ENCODE measurements at regions not wholly inside any gene's neighbourhood (a gene's known extent, or its start where the extent isn't known, plus 50 kb on each side); places are given as distances from the start of the nearest gene placed in this dataset.

- no peak for DNase-seq
Measured at GRCh38 chr5:2329741-2330140, 421.7 kb downstream of the IRX2 start.

DNA sequence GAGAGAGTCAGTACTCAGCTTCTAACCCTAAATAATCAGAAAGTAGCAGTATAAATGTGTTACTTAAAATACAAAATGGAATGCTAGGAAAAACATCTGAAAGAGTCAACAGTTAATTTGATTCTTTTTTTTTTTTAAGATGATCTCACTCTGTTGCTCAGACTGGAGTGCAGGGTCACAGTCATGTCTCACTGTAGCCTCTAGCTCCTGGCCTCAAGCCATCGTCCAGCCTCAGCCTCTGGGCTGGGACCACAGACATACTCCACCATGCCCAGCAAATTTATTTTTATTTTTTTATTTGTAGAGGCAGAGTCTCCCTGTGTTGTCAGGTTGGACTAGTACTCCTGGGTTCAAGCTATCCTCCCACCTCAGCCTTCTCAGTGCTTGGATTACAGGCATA, 424.9 kb downstream of the IRX2 start:
- DNase-seq = no peak

- DNase-seq = no peak
Measured at GRCh38 chr5:2324788-2325187, 426.7 kb downstream of the IRX2 start.

DNA sequence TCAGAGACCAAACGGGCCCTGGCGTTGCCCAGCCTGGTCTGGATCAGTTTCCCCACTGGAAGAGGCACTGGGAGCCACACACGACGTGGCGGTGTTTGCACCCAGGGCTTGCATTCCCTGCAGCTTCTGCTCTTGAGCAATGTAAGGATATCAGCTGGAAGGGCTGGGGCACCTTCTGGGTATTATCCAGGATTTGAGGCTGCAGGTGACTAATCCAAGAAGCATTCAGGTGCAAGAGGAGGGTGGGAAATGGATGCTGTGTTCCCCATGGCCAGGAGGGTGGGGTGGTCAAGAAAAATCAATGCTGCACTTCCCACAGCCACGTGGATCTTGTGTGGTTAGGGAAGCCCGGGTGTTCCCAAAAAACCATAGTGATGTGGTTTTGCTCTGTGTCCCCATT, 430.9 kb downstream of the IRX2 start:
- no peak for DNase-seq

GRCh38 chr5:2317540-2317939, 433.9 kb downstream of the IRX2 start:
- no peak for DNase-seq

- DNase-seq = no peak
Measured at GRCh38 chr5:2311851-2312250, 429.1 kb upstream of the IRX4 start.

GRCh38 chr5:2310946-2311345, 428.2 kb upstream of the IRX4 start:
- DNase-seq = no peak

GRCh38 chr5:2307631-2308030, 424.9 kb upstream of the IRX4 start:
- DNase-seq = no peak

- no peak for DNase-seq
Measured at GRCh38 chr5:2306711-2307110, 424.0 kb upstream of the IRX4 start.

GRCh38 chr5:2303431-2304100, 420.8 kb upstream of the IRX4 start:
- no peak for DNase-seq

GRCh38 chr5:2302169-2302568, 419.4 kb upstream of the IRX4 start:
- DNase-seq = no peak

DNA sequence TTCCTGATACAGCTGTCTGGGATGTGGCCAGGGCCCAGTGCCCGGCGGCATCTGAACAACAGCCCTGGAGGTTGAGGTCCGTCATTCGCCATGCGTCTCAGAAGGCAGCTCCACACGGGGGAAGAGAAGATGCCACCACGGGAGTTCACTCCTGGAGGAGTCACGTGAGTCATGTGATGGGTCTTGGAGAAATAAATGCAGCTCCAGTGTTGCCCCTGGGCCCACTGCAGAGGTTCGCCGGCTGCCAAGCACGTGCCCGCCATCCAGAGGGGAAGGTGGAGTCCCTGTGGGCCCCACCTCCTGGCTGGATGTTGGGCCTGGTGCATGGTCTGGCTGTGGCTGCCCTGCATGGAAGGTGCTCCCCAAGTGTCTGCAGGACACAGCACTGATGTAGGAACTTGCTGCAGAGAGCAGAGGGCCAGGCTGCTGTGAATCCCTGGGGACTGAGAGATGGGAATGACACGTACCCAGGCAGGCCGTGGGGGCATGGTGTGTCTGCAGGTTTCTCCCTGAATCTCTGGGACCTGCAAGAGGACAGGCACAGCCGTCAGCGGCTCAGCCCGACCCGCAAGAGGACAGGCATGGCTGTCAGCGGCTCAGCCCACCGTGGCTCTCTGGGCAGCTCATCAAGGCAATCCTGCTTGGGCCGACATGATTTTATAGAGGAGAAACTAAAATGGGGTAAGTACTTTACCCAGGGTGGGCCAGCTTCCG, 418.3 kb upstream of the IRX4 start:
- DNase-seq = no peak

- no peak for DNase-seq
Measured at GRCh38 chr5:2300421-2300820, 417.7 kb upstream of the IRX4 start.

DNA sequence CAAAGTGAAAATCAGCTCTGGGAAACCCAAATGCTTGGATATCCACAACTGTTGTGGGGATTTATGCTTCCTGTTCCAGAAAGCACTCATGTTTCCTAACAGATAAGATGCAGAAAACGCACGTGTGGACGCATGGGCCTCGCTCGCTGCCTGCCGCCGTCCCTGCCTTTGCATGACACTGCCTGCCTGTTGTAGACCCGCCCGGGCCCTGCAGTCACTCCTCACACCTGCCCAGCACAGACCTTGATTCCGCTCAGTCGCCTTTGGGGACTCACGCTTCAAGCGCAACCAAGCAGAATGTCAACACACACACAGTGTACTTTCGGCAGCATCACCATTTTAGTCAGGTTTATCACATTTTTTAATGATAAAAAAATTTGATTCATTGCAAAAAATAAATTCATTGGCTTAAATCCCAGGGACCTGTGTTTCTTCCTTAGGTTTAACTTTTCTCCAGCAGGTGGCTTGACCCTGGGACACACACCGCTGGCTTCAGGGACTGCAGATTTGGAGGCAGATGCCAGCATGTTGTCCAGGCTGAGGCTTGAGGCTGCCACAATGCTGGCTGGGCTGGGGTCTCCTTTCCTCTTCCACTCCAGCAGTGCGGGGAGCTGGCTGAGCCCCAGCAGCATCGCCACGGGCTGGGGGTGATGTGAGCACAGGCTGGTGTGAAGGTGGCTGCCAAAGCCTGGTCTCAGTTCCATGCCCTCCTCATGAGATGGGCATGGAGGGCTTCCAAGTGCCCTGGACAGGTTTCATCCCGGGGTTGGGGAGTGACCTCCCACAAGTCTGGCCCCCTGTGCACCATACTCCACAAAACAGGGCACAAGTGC, 416.9 kb upstream of the IRX4 start:
- no peak for DNase-seq

DNA sequence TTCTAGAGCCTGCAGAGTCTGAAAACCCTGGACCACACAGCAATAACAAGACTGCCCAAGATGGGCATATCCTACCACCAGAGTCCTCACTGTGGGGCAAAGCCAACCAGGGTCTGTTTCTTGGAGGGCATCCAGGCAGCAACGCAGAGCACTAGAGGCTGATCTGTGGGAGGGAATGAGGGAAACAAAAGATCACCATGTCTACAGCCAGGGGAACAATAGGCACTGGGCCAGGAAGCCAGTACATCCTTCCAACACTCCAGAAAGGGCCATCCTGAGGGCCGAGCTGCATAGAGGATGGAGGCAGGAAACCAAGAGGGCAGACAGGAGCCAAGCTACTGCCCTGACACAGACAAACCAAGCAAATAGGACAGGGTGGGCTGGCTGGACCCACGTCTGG, 416.1 kb upstream of the IRX4 start:
- DNase-seq = no peak

DNA sequence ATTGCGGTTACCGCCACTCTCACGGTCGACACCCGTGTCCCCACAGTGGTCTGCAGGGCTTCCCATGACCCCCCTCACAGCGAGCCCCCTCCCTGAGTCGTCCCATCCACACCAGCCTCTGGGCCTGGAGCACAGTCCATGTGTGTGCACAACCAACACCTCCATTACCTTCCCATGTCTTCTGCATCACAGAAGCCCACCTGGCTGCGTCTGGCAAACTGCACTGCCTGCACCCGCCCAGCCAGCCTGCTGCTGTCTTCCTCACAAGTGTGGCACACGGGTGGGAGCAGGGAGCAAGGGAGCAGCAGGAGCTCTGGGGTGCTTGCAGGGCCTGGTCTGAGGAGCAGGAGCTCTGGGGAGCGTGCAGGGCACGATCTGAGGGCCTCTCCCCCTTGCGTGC, 415.3 kb upstream of the IRX4 start:
- no peak for DNase-seq

GRCh38 chr5:2295476-2295875, 412.8 kb upstream of the IRX4 start:
- no peak for DNase-seq

DNA sequence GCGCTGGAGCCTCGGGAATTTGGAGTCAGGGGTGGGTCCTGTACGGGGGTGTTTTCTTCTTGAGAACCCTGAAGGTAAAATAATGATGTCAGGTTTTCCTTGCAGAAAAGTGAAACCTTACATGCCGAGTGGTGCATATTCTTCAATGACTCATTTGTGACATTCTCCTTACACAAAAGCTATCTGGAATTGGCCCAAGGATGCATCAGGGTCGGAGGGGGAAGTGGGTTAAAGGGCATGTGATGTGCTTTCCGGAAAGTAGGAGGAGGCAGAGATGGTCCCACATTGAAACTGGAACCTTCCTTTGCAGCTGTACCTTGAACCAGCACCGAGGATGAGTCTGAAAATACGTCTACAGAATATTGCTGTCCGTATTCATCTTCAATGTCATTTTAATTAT, 411.2 kb upstream of the IRX4 start:
- DNase-seq = no peak

DNA sequence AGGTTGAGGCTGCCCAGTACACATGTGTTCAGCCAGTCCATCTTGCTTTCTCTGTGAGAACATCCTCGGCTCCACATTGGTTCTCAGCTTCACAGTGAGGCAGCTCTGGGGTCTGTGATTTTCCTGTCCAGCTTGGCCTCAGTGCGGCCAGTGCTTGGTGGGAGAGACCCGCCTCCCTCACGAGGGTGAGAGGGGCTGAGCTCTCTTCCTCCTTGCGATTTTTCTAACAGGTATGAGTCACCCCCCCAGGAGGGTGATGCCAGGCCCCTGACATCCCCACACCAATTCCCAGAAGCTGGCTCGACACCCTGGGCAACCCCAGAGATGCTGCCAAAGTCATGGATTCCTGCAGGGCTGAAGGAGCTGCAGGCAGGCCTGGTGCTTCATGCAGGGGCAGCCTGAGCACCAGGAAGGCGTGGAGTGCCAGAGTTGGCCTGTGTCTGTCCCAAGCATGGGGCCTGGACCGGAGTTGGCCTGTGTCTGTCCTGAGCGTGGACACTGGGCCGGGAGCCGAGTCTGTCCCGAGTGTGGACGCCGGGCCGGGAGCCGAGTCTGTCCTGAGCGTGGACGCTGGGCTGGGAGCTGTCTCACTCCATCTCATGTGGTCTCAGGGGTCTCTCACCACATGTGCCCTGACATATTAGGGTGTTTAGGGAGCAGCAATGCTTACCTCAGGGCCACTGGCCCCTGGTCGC, 408.6 kb upstream of the IRX4 start:
- no peak for DNase-seq

GRCh38 chr5:2289380-2289779, 406.7 kb upstream of the IRX4 start:
- DNase-seq = no peak

GRCh38 chr5:2288968-2289367, 406.2 kb upstream of the IRX4 start:
- no peak for DNase-seq

DNA sequence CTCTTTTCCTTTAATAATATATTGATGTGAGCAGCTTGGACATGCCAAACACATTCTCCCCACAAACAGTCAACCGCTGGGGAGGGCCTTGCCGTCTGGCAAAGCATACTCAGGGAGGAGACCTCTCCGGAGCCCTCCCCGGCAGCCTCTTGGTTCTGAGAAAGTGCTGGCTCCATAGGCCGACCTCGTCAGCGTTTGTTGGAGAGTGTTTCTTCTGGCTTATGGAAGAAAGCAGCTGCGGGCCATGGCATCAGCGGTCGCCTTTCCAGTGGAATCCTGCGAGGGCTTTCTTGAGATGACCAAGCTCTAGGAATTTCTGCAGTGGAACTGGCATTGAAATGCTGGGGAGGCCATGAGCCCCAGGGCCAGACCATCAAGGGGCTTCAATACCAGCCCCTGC, 405.7 kb upstream of the IRX4 start:
- DNase-seq = no peak

GRCh38 chr5:2286250-2286649, 403.5 kb upstream of the IRX4 start:
- DNase-seq = no peak
